ENCODE measurements at regions not wholly inside any gene's neighbourhood (a gene's known extent, or its start where the extent isn't known, plus 50 kb on each side); places are given as distances from the start of the nearest gene placed in this dataset.
"Not testable (repeated sequence)": the region's sequence is repeated elsewhere in the genome, so short reads cannot be mapped to it uniquely, and the experiment has no call there.

GRCh38 chr5:159522841-159523240 is 192.6 kb upstream of the IL12B start:
- no peak for TF ChIP-seq SPI1 (IDR thresholded peaks at IDR 0.05; ENCODE audit: borderline replicate concordance, low read depth)
- no peak for TF ChIP-seq POLR2AphosphoS5 (IDR thresholded peaks at IDR 0.05; ENCODE audit: low read depth)
- TF ChIP-seq, protein P1, sequence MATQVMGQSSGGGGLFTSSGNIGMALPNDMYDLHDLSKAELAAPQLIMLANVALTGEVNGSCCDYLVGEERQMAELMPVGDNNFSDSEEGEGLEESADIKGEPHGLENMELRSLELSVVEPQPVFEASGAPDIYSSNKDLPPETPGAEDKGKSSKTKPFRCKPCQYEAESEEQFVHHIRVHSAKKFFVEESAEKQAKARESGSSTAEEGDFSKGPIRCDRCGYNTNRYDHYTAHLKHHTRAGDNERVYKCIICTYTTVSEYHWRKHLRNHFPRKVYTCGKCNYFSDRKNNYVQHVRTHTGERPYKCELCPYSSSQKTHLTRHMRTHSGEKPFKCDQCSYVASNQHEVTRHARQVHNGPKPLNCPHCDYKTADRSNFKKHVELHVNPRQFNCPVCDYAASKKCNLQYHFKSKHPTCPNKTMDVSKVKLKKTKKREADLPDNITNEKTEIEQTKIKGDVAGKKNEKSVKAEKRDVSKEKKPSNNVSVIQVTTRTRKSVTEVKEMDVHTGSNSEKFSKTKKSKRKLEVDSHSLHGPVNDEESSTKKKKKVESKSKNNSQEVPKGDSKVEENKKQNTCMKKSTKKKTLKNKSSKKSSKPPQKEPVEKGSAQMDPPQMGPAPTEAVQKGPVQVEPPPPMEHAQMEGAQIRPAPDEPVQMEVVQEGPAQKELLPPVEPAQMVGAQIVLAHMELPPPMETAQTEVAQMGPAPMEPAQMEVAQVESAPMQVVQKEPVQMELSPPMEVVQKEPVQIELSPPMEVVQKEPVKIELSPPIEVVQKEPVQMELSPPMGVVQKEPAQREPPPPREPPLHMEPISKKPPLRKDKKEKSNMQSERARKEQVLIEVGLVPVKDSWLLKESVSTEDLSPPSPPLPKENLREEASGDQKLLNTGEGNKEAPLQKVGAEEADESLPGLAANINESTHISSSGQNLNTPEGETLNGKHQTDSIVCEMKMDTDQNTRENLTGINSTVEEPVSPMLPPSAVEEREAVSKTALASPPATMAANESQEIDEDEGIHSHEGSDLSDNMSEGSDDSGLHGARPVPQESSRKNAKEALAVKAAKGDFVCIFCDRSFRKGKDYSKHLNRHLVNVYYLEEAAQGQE (IDR thresholded peaks at IDR 0.05; ENCODE audit: insufficient replicate concordance, low read depth), result no peak
- no peak for TF ChIP-seq CTCF (IDR thresholded peaks at IDR 0.05; ENCODE audit: insufficient read depth, low read length)
- no peak for TF ChIP-seq GABPA (IDR thresholded peaks at IDR 0.05; ENCODE audit: low read depth)

DNA sequence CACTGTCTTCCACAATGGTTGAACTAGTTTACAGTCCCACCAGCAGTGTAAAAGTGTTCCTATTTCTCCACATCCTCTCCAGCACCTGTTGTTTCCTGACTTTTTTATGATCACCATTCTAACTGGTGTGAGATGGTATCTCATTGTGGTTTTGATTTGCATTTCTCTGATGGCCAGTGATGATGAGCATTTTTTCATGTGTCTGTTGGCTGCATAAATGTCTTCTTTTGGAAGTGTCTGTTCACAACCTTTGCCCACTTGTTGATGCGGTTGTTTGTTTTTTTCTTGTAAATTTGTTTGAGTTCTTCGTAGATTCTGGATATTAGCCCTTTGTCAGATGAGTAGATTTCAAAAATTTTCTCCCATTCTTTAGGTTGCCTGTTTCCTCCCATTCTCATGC is 194.0 kb upstream of the IL12B start:
- not testable (repeated sequence) for H3K27ac ChIP-seq (replicated peaks); DNase-seq (ENCODE audit: low read depth in 1 of 2, low spot score in 1 of 2); H3K4me3 ChIP-seq (replicated peaks; ENCODE audit: insufficient read depth, low read length); H3K27me3 ChIP-seq (ENCODE audit: insufficient read depth, poor library complexity, severe bottlenecking)

More at GRCh38 chr5:159522841-159523240, 192.6 kb upstream of the IL12B start:
- Histone ChIP-seq H3K4me3 (replicated peaks; ENCODE audit: insufficient read depth, low read length) (no peak overlapping the region), H3K27ac (replicated peaks) (no peak overlapping the region), H3K27me3 (ENCODE audit: insufficient read depth, poor library complexity, severe bottlenecking) (no peaks in the 10 kb centered on the region)
- no peak for DNase-seq (ENCODE audit: low read depth in 1 of 2, low spot score in 1 of 2)

DNA sequence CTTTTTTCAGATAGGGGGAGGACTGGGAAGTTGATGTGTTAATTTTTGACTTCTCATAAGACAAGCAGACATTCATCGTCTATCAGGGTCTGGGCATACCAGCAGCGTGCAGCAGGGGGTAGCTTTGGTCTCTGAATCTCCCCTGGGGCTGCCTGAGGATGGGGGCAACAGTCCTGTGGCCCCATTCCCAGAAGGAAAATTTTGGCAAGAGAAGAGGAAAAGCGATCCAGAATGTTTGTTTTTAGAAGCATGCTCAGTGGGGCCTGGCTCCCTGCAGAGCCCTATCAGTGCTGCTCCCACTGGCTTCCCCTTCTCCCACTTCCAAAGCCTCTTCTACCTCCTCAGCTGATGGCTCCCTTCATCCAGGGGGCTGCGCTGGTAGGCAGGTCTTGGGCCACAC is 194.8 kb upstream of the IL12B start:
- Histone ChIP-seq H3K27me3 (ENCODE audit: insufficient read depth, poor library complexity, severe bottlenecking) (no peaks in the 10 kb centered on the region), H3K27ac (replicated peaks) (no peak overlapping the region), H3K4me3 (replicated peaks; ENCODE audit: insufficient read depth, low read length) (no peak overlapping the region)
- TF ChIP-seq, protein P1 (IDR thresholded peaks at IDR 0.05; ENCODE audit: insufficient replicate concordance, low read depth), result no peak
- TF ChIP-seq SPI1 (IDR thresholded peaks at IDR 0.05; ENCODE audit: borderline replicate concordance, low read depth) (no peak), GABPA (IDR thresholded peaks at IDR 0.05; ENCODE audit: low read depth) (no peak), CTCF (IDR thresholded peaks at IDR 0.05; ENCODE audit: insufficient read depth, low read length) (no peak), POLR2AphosphoS5 (IDR thresholded peaks at IDR 0.05; ENCODE audit: low read depth) (no peak)
- DNase-seq (ENCODE audit: low read depth in 1 of 2, low spot score in 1 of 2), result no peak

DNA sequence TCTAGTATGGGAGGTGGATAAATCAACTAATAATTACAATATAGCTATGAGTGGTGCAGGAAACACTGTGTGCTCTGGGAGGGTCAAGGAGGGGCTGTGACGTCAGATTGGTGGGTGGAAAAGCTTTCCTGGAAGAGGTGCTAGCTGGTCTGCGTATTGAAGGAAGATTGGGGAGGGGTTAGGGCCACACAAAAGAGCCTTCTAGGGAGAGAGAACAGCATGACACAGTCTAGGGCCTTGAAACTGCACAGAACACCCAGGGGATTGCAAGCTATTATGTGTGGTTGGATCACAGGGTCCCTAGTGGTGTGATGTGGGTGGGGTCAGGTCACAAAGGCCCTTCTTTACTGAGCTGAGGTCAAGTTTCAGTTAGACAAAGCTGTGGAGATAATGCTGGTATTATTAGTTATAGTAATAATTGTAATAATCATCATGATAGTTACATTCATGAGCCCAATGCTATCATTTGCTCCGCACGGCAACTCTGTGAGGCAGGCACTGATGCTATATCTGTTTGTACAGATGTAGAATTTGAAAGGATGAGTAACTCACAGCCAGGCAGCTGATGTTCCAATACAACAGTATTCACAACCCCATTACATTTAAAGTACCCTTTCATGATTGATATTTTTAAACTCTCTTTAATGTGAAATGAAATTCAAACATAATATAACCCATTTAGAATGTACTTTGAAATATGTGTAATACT is 197.4 kb upstream of the IL12B start:
- no peaks in the 10 kb centered on the region for H3K27me3 ChIP-seq (ENCODE audit: insufficient read depth, poor library complexity, severe bottlenecking)
- H3K27ac ChIP-seq (replicated peaks), result no peak overlapping the region
- H3K4me3 ChIP-seq (replicated peaks; ENCODE audit: insufficient read depth, low read length), result no peak overlapping the region
- TF ChIP-seq POLR2AphosphoS5 (IDR thresholded peaks at IDR 0.05; ENCODE audit: low read depth) (no peak), GABPA (IDR thresholded peaks at IDR 0.05; ENCODE audit: low read depth) (no peak), CTCF (IDR thresholded peaks at IDR 0.05; ENCODE audit: insufficient read depth, low read length) (no peak), SPI1 (IDR thresholded peaks at IDR 0.05; ENCODE audit: borderline replicate concordance, low read depth) (no peak)
- TF ChIP-seq, protein P1 (IDR thresholded peaks at IDR 0.05; ENCODE audit: insufficient replicate concordance, low read depth), result no peak
- DNase-seq (ENCODE audit: low read depth in 1 of 2, low spot score in 1 of 2), result no peak
